K562 (cell line): ENCODE measurements at regions not wholly inside any gene's neighbourhood (a gene's known extent, or its start where the extent isn't known, plus 50 kb on each side); places are given as distances from the start of the nearest gene placed in this dataset.

Experiments used
- CCNT2 ChIP-seq: IDR thresholded peaks from 2 replicates; pipeline ENCODE4 v1.6.1; 2011; ENCODE audit warnings: borderline replicate concordance, low read depth, mild to moderate bottlenecking, moderate library complexity, mixed read lengths, low read length; ENCODE audit not compliant: insufficient read length; ENCODE audit errors: extremely low read depth
- SMARCE1 ChIP-seq: fragments of 450-650 bp; IDR thresholded peaks from 2 replicates; pipeline ENCODE4 v1.7.1; 2016; ENCODE audit warnings: mild to moderate bottlenecking
- TF ChIP-seq, protein P1 (sequence below), 2 experiments: fragments of 450-650 bp in 1 of 2; sonication (generic) in 1 of 2; formaldehyde crosslinking in 1 of 2; IDR thresholded peaks; 2 replicates each; pipeline versions ENCODE4 v1.7.1 to v1.9.0; 2016 to 2022; ENCODE audit warnings: inconsistent platforms in 1 of 2, mild to moderate bottlenecking in 1 of 2, missing genetic modification reagents in 1 of 2

DNA sequence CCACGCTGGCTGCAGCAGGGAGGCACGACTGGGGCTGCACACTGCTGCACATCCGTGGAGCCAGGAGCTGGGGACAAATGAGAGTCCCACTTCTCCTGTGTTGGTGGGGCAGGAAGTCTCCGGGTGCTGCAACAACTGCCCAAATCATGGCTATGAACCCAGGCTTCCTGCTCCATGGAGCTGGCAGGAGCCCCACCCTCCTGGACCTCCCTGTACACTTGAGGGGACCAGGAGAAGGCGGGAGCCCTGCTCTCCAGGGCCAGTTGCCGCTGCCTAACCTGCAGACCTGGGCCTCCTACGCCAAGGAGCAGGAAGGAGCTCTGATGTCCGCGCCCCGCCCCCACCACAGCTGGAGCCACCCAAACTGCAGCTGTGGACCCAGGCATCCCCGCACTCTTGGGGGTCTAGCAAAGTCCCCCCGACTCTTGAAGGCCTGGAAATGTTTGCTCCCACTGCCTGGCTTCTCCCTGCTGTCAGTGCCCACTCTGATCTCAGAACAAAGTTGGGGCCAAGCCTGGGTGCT, 752.1 kb upstream of the PCDH20 start (continued):
- TF ChIP-seq, protein P1, sequence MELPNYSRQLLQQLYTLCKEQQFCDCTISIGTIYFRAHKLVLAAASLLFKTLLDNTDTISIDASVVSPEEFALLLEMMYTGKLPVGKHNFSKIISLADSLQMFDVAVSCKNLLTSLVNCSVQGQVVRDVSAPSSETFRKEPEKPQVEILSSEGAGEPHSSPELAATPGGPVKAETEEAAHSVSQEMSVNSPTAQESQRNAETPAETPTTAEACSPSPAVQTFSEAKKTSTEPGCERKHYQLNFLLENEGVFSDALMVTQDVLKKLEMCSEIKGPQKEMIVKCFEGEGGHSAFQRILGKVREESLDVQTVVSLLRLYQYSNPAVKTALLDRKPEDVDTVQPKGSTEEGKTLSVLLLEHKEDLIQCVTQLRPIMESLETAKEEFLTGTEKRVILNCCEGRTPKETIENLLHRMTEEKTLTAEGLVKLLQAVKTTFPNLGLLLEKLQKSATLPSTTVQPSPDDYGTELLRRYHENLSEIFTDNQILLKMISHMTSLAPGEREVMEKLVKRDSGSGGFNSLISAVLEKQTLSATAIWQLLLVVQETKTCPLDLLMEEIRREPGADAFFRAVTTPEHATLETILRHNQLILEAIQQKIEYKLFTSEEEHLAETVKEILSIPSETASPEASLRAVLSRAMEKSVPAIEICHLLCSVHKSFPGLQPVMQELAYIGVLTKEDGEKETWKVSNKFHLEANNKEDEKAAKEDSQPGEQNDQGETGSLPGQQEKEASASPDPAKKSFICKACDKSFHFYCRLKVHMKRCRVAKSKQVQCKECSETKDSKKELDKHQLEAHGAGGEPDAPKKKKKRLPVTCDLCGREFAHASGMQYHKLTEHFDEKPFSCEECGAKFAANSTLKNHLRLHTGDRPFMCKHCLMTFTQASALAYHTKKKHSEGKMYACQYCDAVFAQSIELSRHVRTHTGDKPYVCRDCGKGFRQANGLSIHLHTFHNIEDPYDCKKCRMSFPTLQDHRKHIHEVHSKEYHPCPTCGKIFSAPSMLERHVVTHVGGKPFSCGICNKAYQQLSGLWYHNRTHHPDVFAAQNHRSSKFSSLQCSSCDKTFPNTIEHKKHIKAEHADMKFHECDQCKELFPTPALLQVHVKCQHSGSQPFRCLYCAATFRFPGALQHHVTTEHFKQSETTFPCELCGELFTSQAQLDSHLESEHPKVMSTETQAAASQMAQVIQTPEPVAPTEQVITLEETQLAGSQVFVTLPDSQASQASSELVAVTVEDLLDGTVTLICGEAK (IDR thresholded peaks at IDR 0.05) = no peak
- TF ChIP-seq, protein P1 (CRISPR knock-in tag; IDR thresholded peaks at IDR 0.05) = no peak
- TF ChIP-seq CCNT2 (no peak), SMARCE1 (no peak)
